HG03558 (cell line): ENCODE measurements at regions not wholly inside any gene's neighbourhood (a gene's known extent, or its start where the extent isn't known, plus 50 kb on each side); places are given as distances from the start of the nearest gene placed in this dataset.
"Not testable (repeated sequence)": the region's sequence is repeated elsewhere in the genome, so short reads cannot be mapped to it uniquely, and the experiment has no call there.

Experiments
- ATAC-seq: cut with Tn5 transposase; IDR thresholded peaks from one replicate; pipeline ENCODE4 v1.9.1; 2021; ENCODE audit warnings: moderate number of reproducible peaks; ENCODE audit not compliant: unreplicated experiment; ENCODE audit errors: extremely low read depth

GRCh38 chr2:31666878-31667277 is 86.1 kb upstream of the SRD5A2 start:
- no peak for ATAC-seq

- ATAC-seq = no peak
Observed at GRCh38 chr2:31664949-31665724, 84.4 kb upstream of the SRD5A2 start.

GRCh38 chr2:31660812-31661335 is 80.1 kb upstream of the SRD5A2 start:
- ATAC-seq = no peak

- ATAC-seq = no peak
Observed at GRCh38 chr2:31660165-31660564, 79.4 kb upstream of the SRD5A2 start.

- ATAC-seq = no peak
Observed at GRCh38 chr2:31654241-31654640, 73.5 kb upstream of the SRD5A2 start.

GRCh38 chr2:31651736-31652135 is 71.0 kb upstream of the SRD5A2 start:
- ATAC-seq = no peak

- ATAC-seq = no peak
Observed at GRCh38 chr2:31651267-31651666, 70.5 kb upstream of the SRD5A2 start.

GRCh38 chr2:31644551-31644950 is 63.8 kb upstream of the SRD5A2 start:
- ATAC-seq = no peak

- no peak for ATAC-seq
Observed at GRCh38 chr2:31642707-31643106, 62.0 kb upstream of the SRD5A2 start.

GRCh38 chr2:31632201-31632600 is 51.5 kb upstream of the SRD5A2 start:
- not testable (repeated sequence) for ATAC-seq
